COLO829 (cell line): ENCODE measurements at regions not wholly inside any gene's neighbourhood (a gene's known extent, or its start where the extent isn't known, plus 50 kb on each side); places are given as distances from the start of the nearest gene placed in this dataset.
"Not testable (repeated sequence)": the region's sequence is repeated elsewhere in the genome, so short reads cannot be mapped to it uniquely, and the experiment has no call there.

ENCODE experiments used
- DNase-seq: peaks from one replicate; pipeline ENCODE4 v3.0.0; 2012; ENCODE audit warnings: low spot score

DNA sequence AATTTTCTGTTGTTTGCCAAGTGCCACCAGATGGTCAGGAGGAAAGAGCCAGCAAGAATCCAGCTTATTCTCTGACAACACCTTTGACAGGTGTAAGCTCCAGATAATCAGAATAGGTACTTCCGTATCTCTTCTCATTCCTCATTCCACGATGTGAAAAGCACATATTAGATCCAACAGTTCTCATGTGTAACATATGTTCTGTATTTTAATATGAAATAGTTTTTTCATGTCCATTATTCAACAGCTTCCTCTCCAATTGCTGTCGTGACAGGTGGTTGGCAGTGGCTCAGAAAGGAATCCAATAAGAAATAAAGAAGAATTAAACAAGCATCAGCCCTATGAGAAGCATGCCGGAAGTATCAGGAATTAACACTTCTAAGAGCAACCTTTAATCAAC lies 1624.7 kb downstream of the MRPL39 start:
- DNase-seq = no peak

DNA sequence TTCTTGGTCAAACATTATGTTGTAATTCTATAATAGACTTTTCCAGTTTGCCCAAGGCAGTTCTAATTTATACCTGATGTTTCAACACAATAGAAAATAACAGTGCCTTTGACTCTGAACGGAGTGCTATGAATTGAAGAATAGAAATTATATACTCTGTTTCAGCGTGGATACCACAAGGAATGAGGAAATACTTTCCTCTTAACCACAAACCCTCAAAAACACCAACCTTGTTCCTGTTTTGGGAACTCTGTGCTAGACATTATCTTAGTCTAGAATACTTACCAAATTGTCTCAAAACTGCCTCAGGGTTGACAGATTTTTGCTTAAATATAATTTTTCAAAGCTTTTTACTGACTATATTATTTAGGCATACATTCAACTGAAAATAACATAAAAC lies 1629.3 kb downstream of the MRPL39 start:
- no peak for DNase-seq

DNA sequence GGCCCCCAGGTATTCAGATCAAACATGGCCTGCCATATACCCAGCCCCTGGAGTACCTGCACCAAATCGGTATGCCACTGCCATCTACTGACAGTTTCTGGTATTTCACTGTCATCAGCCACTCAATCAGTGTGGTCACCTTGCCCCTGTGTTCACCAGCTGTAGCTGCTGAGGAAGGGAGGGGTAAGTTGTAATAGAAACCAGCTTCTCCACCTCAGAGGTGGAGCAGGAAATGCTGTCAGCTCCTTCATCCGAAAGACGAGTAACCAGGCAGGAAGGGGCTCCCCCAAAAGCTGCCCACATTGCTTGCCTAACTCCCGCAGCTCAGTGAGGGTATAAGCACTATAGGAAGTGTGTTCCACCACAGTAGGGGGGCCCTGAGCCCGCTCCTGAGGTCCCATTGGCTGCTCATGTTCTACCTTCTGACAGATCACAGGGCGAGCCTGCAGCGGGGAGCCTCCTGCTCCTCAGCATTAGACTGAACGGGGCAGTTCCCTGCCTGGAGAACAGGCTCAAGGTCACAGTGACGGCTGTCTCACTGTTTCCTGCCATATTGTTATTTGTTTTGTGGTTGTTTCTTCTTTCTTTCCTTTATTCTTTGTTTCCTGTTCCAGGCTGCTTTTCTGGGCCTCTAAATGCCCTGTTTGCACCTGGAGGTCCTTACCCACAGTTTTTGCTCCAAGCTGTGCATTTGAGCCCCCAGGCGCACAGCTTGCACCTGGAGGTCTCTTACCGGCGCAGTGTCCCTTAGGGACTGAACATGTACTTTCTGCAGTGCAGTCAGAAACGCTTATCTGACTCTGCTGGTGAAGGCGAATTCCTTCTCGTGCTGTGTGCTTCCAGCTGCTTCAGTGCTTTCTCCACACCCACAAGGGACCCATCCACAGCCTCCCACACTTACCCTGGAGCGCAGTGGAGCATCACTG lies 1638.3 kb downstream of the MRPL39 start:
- DNase-seq = peak; percentile 0

DNA sequence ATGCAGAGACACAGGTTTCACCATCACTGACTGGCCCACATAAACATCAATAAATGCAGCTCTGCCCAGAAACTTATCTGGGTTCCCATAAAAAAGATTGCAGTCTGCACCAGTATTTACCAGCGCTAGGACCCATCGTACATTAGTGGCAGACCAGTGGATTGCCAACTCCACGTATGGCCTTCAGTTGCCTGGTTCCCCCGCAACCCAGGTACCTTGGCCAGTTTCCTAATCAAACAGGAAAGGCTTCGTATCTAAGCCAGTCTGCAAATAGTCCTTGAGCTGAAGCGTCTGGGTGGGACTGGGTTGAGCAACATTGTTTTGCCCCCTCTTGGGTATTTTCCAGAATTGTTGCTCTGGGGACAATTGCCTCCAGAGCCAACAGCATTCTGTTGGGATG lies 1639.3 kb downstream of the MRPL39 start:
- DNase-seq = no peak

DNA sequence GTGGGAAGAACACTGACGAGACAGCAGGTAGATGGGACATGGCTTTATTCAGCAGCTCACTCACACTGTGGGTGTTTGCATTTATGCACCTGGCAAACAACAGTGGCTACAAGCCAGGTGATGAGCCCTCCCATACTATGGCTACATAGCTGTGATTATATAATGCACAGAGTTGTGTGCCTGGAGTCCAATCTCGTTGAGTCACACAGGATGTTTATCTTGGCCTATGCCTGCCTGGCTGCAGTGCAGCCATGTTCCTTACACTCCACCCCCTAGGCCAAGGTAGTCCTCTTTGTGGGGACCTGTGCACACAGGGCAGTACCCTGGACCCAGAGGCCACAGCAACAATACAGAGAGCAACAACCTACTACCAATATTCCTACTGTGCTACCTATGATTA lies 1643.8 kb downstream of the MRPL39 start:
- DNase-seq = no peak

DNA sequence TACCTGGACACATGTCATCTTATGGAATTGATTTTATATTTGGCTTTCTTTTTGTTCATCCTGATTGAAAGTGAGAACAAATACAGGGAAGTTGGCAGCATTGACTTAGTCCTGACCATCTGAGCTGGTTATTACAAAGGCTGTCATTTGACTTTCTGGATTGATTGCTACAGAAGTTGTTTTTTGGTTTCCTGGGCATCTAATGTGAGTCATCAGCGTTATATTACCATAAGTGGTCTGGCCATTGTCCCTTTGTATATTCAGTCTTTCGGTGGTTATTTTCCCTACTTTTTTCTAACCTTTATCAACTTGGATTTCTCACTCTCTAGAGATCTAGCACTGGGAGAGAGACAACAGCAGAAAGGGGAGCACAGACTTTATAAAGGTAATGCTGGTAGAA lies 1646.5 kb downstream of the MRPL39 start:
- DNase-seq = no peak

DNA sequence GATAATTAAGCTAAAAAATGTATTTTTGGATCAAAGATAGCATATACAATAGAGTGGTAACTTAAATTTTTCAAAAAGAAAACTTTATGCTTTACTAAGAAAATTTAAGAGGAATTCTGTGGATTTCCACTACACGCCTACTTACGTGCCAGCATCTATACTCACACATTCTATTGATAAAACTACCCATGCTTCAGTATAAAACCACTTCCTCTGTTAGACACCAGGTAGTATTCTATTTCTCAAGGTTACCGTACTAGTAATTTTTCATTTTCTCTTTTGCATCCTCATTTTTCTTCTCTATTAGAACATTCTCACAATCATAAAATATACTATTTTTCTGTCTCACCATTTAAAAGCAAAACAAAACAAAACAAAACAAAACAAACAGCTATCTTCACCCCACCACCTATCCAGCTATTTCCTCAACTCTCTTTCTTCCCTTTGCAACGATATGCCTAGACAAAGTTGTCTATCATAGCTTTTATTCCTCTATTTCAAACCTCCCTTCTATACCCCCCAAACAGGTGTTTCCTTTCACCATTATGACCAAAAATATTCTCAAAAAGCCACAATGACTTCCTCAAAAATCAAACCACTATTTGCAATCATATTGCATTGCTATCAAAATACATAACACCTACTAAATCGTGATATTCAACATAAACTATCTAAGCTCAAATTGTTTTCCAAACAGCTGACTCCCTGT lies 1652.0 kb downstream of the MRPL39 start:
- no peak for DNase-seq

DNA sequence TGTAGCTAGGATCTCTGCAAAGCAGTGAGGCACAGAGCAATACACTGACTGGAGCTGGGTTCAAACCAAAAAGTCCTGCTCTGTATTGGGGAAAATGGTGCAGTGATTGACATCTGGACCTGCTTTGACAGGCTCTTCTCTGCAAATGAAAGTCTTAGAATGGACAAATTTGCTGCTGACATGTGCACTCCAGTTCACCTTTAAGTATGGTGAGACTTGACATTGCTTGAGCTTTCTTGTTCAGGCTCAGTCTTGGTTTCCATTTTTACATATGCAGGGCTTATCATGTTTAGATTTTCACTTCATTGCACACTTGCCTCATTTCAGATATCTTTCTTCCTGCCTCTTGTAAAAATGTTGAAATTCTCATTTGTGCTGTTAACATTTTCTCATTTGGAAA lies 1655.0 kb downstream of the MRPL39 start:
- DNase-seq = no peak

DNA sequence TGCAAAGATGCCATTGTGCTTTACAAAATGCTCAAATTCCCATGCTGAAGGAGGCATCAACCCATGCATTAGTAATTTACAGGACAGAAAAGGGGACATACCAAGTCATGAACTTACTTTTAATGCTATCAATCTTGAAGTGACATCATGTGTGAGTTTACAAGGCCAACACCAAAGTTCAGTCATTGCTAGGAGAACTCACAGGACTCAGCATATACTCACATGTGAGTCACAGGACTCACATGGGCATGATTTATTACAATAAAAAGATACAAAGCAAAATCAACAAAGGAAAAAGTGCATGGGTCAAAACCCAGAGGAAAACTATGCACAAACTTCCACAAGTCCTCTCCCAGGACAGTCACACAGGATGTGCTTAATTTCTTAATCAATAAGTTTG lies 1656.0 kb downstream of the MRPL39 start:
- DNase-seq = no peak

DNA sequence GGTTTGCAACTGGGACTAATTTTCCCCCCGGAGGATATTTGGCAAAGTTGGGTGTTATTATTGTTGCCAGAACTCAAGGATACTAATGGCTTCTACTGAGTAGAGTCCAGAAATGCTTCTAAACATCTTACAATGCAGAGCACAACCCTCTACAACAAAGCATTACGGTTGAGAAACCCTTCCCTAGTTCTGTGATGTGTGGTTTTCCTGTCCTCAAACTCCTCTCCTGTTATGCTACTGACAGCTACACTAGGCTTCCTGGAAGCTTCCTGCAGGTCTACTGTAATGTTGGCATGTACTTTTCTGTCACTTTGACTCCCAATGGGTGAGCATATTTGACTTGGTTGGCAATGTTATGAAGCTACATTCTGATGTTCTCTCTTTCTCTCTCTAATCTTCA lies 1656.9 kb downstream of the MRPL39 start:
- DNase-seq = no peak

DNA sequence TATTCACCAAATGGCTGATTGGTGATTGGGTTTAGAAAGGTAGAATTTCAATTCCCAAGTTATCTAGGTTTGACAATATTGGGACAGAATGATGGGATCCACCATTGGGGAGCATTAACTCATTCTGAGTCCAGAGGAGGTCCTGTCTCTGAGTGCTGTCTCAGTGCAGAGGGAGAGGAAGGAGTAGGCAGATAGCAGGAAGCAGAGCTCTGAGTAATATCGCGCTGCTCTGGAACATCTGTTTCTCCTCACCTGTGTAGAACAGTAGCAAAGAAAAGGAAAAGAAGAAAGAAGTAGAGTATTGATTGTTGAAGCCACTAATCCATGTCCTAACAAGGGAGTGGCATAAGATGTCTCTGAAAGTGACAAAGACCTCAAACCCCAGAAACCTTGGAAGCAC lies 1657.8 kb downstream of the MRPL39 start:
- no peak for DNase-seq

DNA sequence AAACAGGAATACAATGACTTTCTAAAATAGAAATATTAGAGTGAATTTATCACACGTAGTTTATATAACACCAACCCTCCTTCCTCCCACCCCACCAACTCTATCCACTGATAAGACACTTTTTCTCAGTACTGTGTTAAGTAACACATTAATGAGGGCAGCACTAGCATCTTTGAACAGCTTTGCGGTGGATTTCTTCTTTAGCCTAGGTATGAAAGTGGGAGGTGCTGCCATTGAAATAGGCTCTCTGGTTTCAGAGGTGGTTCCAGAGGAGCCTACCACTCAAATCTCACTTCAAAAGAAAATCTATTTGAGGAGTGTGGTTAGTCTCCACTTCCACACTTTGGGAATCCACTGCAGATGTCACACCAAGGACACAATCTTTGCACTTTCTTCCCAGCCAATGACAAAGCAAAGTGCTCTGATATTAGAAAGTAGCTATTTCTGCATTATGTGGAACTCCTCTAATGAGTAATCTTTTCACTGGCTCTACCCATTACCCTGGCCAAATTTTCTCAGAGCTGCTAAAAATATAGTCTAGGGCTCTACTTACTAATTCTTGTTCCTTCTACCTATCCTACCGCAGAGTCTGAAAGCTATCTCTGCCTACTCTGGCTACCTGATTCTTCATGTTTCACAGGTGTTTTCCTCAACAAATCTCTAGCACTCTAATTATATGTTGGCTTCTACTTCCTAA lies 1667.8 kb downstream of the MRPL39 start:
- no peak for DNase-seq

DNA sequence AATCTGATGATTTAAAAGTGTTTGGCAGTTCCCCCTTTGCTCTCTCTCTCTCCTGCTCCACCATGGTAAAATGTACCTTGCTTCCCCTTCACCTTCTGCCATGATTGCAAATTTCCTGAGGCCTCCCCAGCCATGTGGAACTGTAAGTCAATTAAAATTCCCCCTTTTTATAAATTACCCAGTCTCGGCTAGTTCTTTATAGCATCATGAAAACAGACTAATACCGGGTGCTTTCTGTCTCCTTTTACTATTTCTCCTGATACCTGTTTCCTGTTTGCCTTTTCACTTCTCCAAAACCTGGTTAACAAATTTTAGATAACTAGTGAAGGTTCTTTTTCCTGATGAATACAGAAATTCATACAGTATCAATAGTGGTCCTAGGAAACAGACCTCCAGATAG lies 1670.3 kb downstream of the MRPL39 start:
- no peak for DNase-seq

DNA sequence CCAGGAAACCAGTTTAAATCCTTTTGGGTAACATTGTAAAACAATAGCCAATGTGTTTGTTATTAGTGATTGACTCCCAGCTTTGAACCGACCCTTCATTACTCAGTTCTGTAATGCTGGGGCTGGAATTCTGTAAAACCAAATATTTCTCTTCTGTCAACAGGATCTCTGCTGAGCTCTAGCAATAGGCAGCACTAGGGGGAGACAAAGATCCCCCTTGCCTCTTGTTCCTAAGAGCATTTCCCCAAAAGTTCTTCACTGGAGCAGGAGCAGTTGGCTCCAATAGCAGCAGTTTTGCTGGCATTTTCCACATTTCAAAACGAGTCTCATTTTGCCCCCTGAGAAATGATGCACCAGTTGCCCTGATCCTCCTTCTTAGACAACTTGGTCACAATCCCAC lies 1671.1 kb downstream of the MRPL39 start:
- no peak for DNase-seq

DNA sequence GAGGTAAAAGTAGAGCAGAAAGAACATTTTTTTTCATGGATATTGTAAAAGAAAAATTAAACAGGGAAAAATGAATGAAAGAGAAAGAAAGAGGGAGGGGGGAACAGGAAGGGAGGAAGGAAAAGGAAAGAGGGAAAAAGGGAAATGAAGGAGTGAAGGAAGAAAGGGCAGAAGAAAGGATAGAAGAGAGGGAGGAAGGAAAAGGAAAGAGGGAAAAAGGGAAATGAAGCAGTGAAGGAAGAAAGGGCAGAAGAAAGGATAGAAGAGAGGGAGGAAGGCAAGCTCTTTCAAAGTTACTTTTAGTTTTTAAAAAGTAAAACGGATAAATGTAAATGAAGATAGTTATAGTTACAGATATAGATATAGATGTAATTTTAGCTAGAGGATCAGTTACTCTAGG lies 1676.7 kb downstream of the MRPL39 start:
- DNase-seq = no peak

DNA sequence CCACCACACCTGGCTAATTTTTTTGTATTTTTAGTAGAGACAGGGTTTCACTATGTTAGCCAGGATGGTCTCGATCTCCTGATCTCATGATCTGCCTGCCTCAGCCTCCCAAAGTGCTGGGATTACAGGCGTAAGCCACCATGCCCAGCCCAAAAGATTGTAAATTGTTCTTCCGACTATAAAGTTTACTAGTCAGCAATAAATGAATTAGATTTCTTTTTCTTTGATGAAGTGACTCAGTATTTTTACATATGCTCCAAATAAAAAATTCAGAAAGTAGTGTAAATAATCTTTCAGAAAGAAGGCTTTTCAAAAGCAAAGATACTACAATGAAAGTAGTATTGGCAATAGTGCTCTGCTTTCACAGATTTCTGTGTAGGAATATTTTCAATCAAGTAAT lies 1680.9 kb downstream of the MRPL39 start:
- DNase-seq = not testable (repeated sequence)

DNA sequence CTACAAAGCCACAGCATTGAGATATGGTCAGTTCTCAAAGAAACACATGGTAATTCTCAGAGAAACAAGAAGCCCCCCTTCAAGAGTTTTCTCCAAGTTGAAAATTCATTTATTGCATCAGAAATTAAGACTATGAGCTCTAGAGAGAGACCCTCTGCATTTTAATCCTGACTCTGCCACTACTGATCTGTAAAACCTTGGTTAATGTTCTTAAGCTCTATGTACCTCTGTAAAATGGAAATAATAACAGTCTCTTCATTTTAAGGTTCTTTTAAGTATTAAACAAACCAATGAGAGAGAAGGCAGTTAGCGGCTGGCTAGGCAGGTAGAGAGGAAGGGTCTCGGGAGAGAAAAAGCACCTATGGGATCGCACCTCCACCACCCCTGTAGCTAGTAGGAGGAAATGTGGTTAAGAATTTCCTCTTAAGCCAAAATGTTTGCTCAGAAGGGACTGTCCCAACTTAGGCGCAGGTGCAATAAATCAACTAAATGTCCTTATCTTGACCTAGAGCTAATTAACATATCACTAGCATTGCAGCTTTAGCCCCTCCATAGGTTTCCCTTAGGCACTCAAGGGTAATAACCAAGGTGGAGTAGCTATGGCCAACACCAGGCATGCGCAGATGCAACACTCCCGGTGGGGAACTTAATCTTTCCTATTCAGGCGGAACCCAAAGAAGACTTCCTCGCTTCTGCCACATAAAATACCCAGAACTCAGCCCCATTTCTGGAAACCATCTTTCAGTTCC lies 1685.4 kb downstream of the MRPL39 start:
- DNase-seq = no peak

DNA sequence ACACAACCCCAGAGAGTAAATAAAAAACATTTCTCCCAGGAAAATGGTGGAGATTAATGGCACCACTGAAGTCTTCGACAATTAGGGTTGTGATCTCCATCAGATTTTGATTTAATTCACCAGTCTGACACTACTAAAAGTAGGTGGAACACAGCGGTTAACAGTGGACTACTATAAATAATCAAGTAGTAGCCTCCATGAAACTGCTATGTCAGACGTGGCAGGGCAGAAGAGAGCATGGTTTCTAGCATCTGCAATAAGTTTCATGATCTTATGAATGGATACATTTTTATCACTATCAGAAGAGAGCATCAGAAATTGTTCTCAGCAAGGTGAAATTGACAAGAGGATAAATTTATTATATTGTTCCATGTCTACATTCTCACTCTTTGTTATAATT lies 1706.6 kb downstream of the MRPL39 start:
- no peak for DNase-seq

DNA sequence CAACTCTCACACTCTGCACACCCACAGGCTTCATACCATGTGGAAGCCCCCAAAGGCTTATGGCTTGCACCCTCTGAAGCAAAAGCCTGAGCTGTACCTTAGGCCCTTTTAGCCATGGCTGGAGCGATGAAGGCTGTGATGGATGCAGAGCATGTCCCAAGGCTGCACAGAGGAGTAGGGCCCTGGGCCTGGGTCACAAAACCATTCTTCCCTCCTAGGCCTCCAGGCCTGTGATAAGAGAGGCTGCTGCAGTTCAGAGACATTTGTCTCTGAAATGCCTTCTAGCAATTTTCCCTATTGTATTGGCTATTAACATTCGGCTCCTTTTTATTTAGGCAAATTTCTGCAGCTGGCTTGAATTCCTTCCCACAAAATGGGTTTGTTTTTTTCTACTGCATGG lies 1707.7 kb downstream of the MRPL39 start:
- no peak for DNase-seq

DNA sequence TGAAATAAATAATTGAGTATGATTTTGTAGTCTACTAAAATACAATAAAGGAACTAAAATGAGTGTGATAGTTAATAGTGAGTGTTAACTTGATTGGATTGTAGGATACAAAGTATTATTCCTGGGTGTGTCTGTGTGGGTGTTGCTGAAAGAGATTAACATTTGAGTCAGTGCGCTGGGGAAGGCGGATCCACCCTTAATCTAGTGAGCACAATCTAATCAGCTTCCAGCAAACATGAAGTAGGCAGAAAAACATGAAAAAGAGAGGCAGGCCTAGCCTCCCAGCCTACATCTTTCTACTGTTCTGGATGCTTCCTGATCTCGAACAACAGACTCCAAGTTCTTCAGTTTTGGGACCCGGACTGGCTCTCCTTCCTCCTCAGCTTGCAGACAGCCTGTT lies 1716.6 kb downstream of the MRPL39 start:
- no peak for DNase-seq

DNA sequence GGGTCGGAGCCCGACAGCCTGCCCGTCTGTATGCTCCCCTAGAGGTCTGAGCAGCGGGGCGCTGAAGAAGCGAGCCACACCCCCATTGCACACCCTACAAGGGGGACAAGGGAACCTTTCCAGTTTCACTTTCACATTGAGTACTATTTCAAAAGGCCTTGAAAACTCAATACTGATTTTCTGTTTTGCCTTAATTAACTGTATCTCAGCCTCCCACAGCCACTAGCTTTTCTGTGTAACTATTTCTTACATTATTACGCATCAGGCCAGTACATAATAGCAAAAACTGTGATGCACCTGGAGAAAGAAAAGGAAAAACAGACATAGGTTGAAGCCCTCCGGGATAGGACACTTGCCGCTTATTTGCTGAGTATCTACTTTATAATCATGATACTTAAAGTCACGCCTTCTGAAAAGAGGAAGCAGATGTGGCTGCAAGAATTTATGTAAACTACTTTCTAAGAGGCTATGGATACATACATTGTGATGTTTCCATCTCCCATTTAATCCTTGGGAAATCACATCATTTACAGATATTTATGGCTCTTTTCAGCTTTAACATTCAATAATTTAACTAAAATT lies 1719.5 kb downstream of the MRPL39 start:
- no peak for DNase-seq
